Panc1 (cell line): ENCODE measurements at regions not wholly inside any gene's neighbourhood (a gene's known extent, or its start where the extent isn't known, plus 50 kb on each side); places are given as distances from the start of the nearest gene placed in this dataset.

Source experiments
- ATAC-seq: fragments of 200-7000 bp; cut with Tn5 transposase; 2 replicates; pipeline ENCODE4 v1.9.1; 2020; ENCODE audit warnings: mild to moderate bottlenecking, moderate library complexity
- BruUV-seq: library from RNA; stranded (reverse); fragments of 400-500 nt; replicated peaks from 2 replicates; lab custom pipeline; 2021; lab: Mats Ljungman, UMichigan
- CTCF ChIA-PET: fragments of 300-600 bp; sonication (Branson Sonifier 250); formaldehyde crosslinking; loops from one replicate; lab custom pipeline; 2022; ENCODE audit warnings: antibody characterized with exemption; lab: Charles Lee
- POLR2A ChIA-PET: fragments of 300-600 bp; sonication (Branson Sonifier 250); formaldehyde crosslinking; loops from one replicate; lab custom pipeline; 2022; ENCODE audit warnings: antibody characterized with exemption; lab: Charles Lee
- DNase-seq: peaks from one replicate; pipeline ENCODE4 v3.0.0-alpha.2; 2010; ENCODE audit warnings: low read depth, low spot score
- H3K27ac ChIP-seq: 2 replicates; pipeline ENCODE4 v1.5.1; 2011; ENCODE audit warnings: mild to moderate bottlenecking, low read length, inconsistent platforms
- H3K27me3 ChIP-seq: fragments of 200-500 bp; sonication (Bioruptor generic); 2 replicates; pipeline ENCODE4 v1.6.0; 2014; ENCODE audit warnings: low read length, inconsistent platforms; ENCODE audit not compliant: control insufficient read depth, insufficient read depth
- H3K36me3 ChIP-seq: fragments of 200-500 bp; sonication (Bioruptor generic); 2 replicates; pipeline ENCODE4 v1.5.1; 2014; ENCODE audit warnings: inconsistent platforms, mild to moderate bottlenecking, low read length, moderate library complexity; ENCODE audit not compliant: control insufficient read depth, insufficient read depth
- H3K4me1 ChIP-seq: 2 replicates; pipeline ENCODE4 v1.5.1; 2011; ENCODE audit warnings: inconsistent platforms, mild to moderate bottlenecking, low read length, moderate library complexity; ENCODE audit not compliant: control insufficient read depth, insufficient read depth
- H3K4me3 ChIP-seq, 2 experiments: 2 replicates each; pipeline ENCODE4 v1.5.1; 2011 to 2012; ENCODE audit warnings: low read depth in 2 of 2, low read length in 2 of 2, mild to moderate bottlenecking in 2 of 2, inconsistent platforms in 1 of 2, moderate library complexity in 1 of 2
- H3K9me3 ChIP-seq: fragments of 200-500 bp; sonication (Bioruptor generic); 2 replicates; pipeline ENCODE4 v1.5.1; 2014; ENCODE audit warnings: low read depth, mild to moderate bottlenecking, inconsistent platforms, low read length, moderate library complexity; ENCODE audit not compliant: control insufficient read depth, insufficient read depth
- POLR2AphosphoS5 ChIP-seq: IDR thresholded peaks from 2 replicates; pipeline ENCODE4 v1.6.1; 2012; ENCODE audit warnings: mild to moderate bottlenecking, low read depth, low read length, moderate library complexity
- SIN3A ChIP-seq: IDR thresholded peaks from 2 replicates; pipeline ENCODE4 v1.6.1; 2012; ENCODE audit warnings: low read depth, mild to moderate bottlenecking, low read length, moderate library complexity, borderline replicate concordance; ENCODE audit not compliant: insufficient read depth
- TCF7L2 ChIP-seq: IDR thresholded peaks from 2 replicates; pipeline ENCODE4 v1.6.1; 2011; ENCODE audit warnings: mild to moderate bottlenecking, low read depth, low read length, inconsistent platforms
- in situ Hi-C: cut with HindIII; loops from 2 replicates; pipeline ENCODE4 v1.10.0; 2016; ENCODE audit warnings: low sequenced_read_pairs, low pct_unique_long_range_greater_than_20kb
- intact Hi-C: fragments of 100-400 bp; cut with micrococcal nuclease; formaldehyde crosslinking; loops from one replicate; pipeline ENCODE4 v1.10.0; 2022; ENCODE audit not compliant: unreplicated experiment
- TF ChIP-seq, protein P1 (sequence below): fragments of 450-650 bp; IDR thresholded peaks from 2 replicates; pipeline ENCODE4 v1.5.1; 2017; ENCODE audit warnings: mild to moderate bottlenecking
- TF ChIP-seq, protein P2 (sequence below), 2 experiments: IDR thresholded peaks; 2 replicates each; pipeline ENCODE4 v1.6.1; 2011 to 2012; ENCODE audit warnings: low read depth in 2 of 2, control low read depth in 1 of 2, low read length in 1 of 2, mild to moderate bottlenecking in 1 of 2, moderate library complexity in 1 of 2; ENCODE audit not compliant: insufficient read depth in 1 of 2

DNA sequence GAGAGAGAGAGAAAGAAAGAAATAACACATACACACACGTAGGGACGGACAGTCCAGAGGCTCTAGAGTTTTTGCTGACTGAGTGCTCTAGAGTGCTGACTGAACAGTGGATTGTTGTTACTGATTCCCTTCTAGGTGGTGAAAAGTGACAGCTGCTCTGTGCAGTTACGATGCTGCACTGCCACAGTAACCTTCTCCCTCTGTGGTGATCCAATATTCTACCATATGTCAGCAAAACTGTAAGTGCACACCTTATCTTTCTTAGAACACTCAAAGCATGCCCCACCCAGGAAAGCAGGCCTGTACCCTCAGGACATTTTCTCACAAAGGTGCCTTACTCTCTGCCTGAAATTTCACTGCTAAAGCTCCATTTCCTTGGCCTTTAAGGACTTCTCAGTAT, 1023.5 kb downstream of the TYW1 start:
- CTCF ChIA-PET: no interaction called here
- Histone ChIP-seq H3K4me3 (no peak overlapping the region), H3K27me3 (no peaks in the 10 kb centered on the region), H3K27ac (no peak overlapping the region), H3K36me3 (no peaks in the 10 kb centered on the region), H3K9me3 (no peaks in the 10 kb centered on the region), H3K4me1 (no peaks in the 10 kb centered on the region)
- TF ChIP-seq, protein P1, sequence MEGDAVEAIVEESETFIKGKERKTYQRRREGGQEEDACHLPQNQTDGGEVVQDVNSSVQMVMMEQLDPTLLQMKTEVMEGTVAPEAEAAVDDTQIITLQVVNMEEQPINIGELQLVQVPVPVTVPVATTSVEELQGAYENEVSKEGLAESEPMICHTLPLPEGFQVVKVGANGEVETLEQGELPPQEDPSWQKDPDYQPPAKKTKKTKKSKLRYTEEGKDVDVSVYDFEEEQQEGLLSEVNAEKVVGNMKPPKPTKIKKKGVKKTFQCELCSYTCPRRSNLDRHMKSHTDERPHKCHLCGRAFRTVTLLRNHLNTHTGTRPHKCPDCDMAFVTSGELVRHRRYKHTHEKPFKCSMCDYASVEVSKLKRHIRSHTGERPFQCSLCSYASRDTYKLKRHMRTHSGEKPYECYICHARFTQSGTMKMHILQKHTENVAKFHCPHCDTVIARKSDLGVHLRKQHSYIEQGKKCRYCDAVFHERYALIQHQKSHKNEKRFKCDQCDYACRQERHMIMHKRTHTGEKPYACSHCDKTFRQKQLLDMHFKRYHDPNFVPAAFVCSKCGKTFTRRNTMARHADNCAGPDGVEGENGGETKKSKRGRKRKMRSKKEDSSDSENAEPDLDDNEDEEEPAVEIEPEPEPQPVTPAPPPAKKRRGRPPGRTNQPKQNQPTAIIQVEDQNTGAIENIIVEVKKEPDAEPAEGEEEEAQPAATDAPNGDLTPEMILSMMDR: no peak
- TF ChIP-seq TCF7L2 (no peak), POLR2AphosphoS5 (no peak), SIN3A (no peak)
- TF ChIP-seq, protein P2, sequence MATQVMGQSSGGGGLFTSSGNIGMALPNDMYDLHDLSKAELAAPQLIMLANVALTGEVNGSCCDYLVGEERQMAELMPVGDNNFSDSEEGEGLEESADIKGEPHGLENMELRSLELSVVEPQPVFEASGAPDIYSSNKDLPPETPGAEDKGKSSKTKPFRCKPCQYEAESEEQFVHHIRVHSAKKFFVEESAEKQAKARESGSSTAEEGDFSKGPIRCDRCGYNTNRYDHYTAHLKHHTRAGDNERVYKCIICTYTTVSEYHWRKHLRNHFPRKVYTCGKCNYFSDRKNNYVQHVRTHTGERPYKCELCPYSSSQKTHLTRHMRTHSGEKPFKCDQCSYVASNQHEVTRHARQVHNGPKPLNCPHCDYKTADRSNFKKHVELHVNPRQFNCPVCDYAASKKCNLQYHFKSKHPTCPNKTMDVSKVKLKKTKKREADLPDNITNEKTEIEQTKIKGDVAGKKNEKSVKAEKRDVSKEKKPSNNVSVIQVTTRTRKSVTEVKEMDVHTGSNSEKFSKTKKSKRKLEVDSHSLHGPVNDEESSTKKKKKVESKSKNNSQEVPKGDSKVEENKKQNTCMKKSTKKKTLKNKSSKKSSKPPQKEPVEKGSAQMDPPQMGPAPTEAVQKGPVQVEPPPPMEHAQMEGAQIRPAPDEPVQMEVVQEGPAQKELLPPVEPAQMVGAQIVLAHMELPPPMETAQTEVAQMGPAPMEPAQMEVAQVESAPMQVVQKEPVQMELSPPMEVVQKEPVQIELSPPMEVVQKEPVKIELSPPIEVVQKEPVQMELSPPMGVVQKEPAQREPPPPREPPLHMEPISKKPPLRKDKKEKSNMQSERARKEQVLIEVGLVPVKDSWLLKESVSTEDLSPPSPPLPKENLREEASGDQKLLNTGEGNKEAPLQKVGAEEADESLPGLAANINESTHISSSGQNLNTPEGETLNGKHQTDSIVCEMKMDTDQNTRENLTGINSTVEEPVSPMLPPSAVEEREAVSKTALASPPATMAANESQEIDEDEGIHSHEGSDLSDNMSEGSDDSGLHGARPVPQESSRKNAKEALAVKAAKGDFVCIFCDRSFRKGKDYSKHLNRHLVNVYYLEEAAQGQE (IDR thresholded peaks at IDR 0.05; ENCODE audit: insufficient read depth in 1 of 2, low read depth in 2 of 2, low read length in 1 of 2): no peak
- no TSS peak for BruUV-seq
- DNase-seq: no peak
- no peak for ATAC-seq
- in situ Hi-C loops: no loop called here
- POLR2A ChIA-PET: no interaction called here
- intact Hi-C loops: no loop called here

DNA sequence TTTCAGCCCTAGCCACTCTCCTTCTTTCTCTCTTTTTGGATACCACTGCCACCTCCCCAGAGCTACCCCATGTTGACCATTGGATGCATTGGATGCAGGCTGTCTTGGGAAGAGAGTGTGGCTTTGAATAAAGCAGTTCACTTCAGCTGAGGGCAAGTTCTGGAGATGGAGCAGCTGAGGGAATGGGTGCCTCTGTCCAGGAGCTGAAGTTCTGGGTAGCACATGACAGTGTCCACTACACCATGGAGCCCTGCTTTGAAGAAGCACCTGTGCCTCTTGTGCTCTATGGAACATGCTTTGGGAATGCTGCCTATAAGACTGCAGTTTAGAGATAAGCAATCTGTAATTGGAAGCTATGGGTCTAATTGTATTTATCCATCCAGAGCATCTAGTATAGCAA, 1028.7 kb downstream of the TYW1 start:
- no TSS peak for BruUV-seq
- CTCF ChIA-PET: interaction anchor here (0.5 kb wide), 1 partner anchor 24 kb away, joined by 7 read pairs; no protein-coding TSS in a partner anchor
- ATAC-seq: no peak
- in situ Hi-C loops (no loop called here), intact Hi-C loops (no loop called here)
- Histone ChIP-seq H3K27ac (no peak overlapping the region), H3K4me3 (no peak overlapping the region), H3K27me3 (no peaks in the 10 kb centered on the region), H3K36me3 (no peaks in the 10 kb centered on the region), H3K4me1 (no peaks in the 10 kb centered on the region), H3K9me3 (no peaks in the 10 kb centered on the region)
- DNase-seq: no peak
- POLR2A ChIA-PET: no interaction called here
- TF ChIP-seq, protein P1: no peak
- TF ChIP-seq, protein P2 (IDR thresholded peaks at IDR 0.05; ENCODE audit: insufficient read depth in 1 of 2, low read depth in 2 of 2, low read length in 1 of 2): peak; percentile 52 to 77; a peak in 3 of 4 replicates
